ACC112 (cell line): ENCODE measurements at regions not wholly inside any gene's neighbourhood (a gene's known extent, or its start where the extent isn't known, plus 50 kb on each side); places are given as distances from the start of the nearest gene placed in this dataset.

Experiments
- H2AFZ ChIP-seq: fragments of 200-600 bp; sonication (generic); one replicate; pipeline ENCODE4 v1.6.0; 2017; ENCODE audit warnings: antibody characterized with exemption, low read length; ENCODE audit not compliant: unreplicated experiment
- H3K27ac ChIP-seq: fragments of 200-600 bp; sonication (generic); 2 replicates; pipeline ENCODE4 v1.5.1; 2014; ENCODE audit warnings: low read depth, mild to moderate bottlenecking, antibody characterized with exemption, low read length, moderate library complexity
- H3K27me3 ChIP-seq: fragments of 200-600 bp; sonication (generic); 2 replicates; pipeline ENCODE4 v1.6.1; 2014; ENCODE audit warnings: mild to moderate bottlenecking, antibody characterized with exemption, low read length, moderate library complexity, mixed read lengths; ENCODE audit not compliant: insufficient read depth
- H3K36me3 ChIP-seq: fragments of 200-600 bp; sonication (generic); 2 replicates; pipeline ENCODE4 v1.6.1; 2016; ENCODE audit warnings: mild to moderate bottlenecking, antibody characterized with exemption, low read length, moderate library complexity, mixed read lengths; ENCODE audit not compliant: insufficient read depth
- H3K4me1 ChIP-seq: fragments of 200-600 bp; sonication (generic); one replicate; pipeline ENCODE4 v1.6.1; 2016; ENCODE audit warnings: low read length, mixed read lengths; ENCODE audit not compliant: insufficient read depth, unreplicated experiment, control insufficient read depth
- H3K4me3 ChIP-seq: fragments of 200-600 bp; sonication (generic); 2 replicates; pipeline ENCODE4 v1.5.1; 2014; ENCODE audit warnings: mild to moderate bottlenecking, low read depth, low read length
- H3K79me2 ChIP-seq: fragments of 200-600 bp; sonication (generic); one replicate; pipeline ENCODE4 v1.6.0; 2016; ENCODE audit warnings: low read length; ENCODE audit not compliant: control insufficient read depth, unreplicated experiment, insufficient read depth

DNA sequence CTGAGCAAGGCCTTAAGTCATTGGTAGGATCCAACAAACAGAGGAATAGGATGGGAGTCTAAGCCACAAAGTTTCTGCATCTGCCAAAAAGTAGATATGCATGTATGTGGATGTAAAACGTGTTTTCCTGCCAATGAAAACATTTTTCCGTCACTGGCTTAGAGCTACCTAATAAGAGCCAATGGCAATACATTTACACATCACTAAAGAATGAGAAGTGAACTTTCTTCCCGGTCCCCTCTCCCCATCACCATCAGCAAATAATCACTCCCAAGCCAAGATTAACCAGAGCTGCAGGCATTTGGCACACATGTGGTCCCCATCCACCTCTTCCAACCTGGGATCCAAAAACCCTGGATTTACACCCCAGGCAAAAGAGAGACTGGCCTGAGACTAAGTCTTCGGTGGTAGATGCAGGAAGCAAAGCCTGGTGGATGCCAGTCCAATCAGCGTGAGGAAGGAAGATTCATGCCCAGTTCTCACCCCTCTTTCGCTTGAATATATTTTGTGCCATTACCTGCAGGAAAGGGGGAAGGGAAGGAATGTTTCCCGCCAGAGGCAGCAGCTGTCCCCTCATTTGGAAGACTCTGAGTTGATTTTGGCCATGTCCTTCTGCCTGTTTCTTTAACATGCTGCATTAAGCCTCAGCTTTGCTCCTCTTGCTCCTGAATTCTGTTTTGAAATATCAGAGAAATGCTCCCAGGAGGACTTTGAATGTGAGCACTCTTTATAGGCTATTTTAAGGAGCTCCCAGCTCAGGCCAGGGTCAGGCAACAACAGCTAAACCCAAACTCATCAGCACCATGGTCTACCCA lies 131.4 kb downstream of the CHIC2 start:
- Histone ChIP-seq H3K4me3 (peak overlapping the region; percentile 23; the same call in 1 of the 2 replicates), H2AFZ (peak overlapping the region; percentile 27), H3K36me3 (no peaks in the 10 kb centered on the region), H3K79me2 (no peaks in the 10 kb centered on the region), H3K4me1 (peaks cover 63% of the 10 kb centered on the region), H3K27me3 (no peaks in the 10 kb centered on the region), H3K27ac (peak overlapping the region; percentile 50)

DNA sequence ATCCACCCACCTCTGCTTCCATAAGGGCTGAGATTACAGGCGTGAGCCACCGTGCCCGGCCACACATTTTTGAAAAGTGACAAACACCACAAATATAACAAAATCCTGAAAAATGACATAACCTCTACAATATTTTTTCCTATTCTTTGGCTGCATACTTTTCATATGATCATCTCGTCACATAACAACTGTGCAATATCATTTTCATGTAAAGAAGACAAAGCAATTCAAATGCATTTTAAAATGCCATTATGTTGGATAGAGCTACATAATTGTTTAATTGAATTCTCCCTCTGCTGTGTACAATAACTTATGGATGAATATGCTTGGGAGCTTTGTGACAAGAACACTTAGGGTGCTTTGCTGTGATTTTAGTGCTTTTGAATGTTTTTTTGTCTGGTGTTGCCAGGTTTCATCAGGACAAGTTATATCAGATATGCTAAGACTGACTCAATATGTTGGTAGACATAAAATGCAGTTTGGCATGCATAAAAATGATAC lies 132.9 kb downstream of the CHIC2 start:
- Histone ChIP-seq H3K4me1 (peaks cover 55% of the 10 kb centered on the region), H3K27me3 (no peaks in the 10 kb centered on the region), H2AFZ (no peak overlapping the region), H3K27ac (peak overlapping the region; percentile 50), H3K4me3 (no peak overlapping the region), H3K36me3 (no peaks in the 10 kb centered on the region), H3K79me2 (no peaks in the 10 kb centered on the region)

DNA sequence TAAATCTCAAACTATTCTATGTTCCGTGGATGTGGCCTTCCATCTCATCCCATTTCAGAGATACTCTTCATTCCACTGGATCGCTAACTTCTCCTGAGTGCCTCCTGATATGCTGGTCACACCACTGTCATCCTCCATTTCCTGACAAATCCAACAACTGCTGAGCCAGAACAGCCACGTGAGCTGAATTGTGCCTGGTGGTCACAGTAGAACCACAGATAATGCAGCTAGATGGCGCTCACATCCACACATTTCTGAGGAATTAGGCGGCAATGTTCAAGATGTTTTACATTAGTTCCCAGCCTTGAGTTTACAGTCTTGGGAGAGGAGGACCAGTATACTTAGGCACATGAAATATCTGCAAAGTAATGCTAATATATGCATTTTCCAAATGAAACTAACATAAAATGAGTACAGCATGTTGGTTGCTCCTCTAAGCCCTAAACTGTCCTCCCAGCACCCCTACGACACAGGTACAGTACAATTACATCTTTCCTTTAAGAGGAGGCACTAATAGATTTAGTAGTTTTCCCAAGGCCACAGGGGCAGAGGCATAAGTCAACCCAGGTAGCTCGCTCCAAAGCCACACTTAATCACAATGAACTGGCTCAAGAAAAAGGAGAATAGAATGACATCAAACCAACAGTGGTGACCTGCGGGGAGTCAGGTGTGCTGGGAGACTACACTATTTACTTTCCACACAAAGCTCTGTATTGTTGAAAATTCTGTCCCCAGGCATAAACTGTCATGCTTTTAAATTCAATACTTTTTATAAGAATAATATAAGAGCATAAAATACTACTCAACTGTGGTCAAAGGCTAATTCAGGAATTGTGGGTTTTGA lies 134.2 kb downstream of the CHIC2 start:
- H3K27ac ChIP-seq, result peak overlapping the region; percentile 67
- no peaks in the 10 kb centered on the region for H3K27me3 ChIP-seq
- H3K36me3 ChIP-seq, result no peaks in the 10 kb centered on the region
- peaks cover 46% of the 10 kb centered on the region for H3K4me1 ChIP-seq
- H2AFZ ChIP-seq, result no peak overlapping the region
- H3K4me3 ChIP-seq, result no peak overlapping the region
- no peaks in the 10 kb centered on the region for H3K79me2 ChIP-seq

DNA sequence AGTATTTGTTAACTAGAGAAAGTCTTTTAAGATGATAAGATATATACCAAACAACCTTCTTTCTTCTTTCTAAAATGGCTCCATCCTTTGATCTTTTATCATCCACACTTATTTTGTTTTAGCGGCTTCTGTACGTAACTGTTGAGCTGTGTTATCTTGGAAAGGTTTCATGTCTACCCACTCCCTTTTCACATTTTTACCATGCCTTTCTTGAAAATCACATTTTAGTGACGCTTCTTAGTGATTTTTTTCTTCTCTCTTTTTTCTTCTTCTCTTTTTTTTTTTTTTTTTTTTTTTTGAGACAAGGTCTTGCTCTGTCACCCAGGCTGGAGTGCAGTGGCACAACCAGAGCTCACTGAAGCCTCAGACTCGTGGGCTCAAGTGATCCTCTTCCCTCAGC lies 135.1 kb downstream of the CHIC2 start:
- Histone ChIP-seq H2AFZ (peak overlapping the region; percentile 47), H3K79me2 (no peaks in the 10 kb centered on the region), H3K27me3 (no peaks in the 10 kb centered on the region), H3K27ac (peak overlapping the region; percentile 67), H3K4me3 (no peak overlapping the region), H3K36me3 (no peaks in the 10 kb centered on the region), H3K4me1 (peaks cover 44% of the 10 kb centered on the region)

DNA sequence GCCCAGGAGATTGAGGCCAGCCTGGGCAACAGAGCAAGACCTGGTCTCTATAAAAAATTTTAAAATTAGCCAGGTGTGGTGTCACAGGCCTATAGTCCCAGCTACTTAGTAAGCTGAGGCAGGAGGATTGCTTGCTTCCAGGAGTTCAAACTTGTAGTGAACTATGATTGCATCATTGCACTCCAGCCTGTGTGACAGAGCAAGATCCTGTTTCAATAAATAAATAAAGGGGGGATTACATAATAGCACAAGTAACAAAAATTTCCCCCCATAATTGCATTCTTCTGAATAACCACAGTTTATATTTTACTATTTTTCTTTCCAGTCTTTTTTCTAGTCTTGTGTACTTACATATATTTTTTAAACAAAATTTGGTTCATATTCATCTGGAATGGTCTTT lies 135.6 kb downstream of the CHIC2 start:
- Histone ChIP-seq H3K36me3 (no peaks in the 10 kb centered on the region), H3K4me1 (peaks cover 44% of the 10 kb centered on the region), H3K27me3 (no peaks in the 10 kb centered on the region), H3K79me2 (no peaks in the 10 kb centered on the region), H3K4me3 (no peak overlapping the region), H3K27ac (peak overlapping the region; percentile 67), H2AFZ (no peak overlapping the region)

DNA sequence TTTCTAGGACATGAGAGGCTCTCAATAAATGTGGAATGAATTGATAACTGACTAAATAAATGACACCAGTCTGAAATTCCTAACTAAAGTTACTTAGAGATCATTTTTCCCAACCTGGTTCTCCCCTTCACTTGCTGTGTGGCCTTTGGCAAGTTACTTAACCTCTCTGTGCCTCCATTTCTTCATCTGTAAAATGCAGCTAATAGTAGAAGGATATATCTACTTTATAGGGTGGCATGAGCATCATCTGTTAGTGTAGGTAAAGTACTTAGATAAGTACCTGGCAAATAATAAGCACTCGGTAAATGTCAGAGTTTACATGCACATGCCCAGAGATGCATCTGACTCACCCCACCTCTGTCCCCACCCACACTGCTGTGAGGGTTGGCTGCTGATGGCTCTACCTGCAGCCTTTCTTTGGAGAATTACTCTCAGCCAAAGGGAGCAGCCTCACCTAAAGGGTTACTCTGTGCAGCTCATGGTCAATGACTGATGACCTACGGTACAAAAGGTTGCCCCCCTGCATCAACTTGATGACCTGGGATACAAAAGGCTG lies 139.3 kb downstream of the CHIC2 start:
- Histone ChIP-seq H3K4me3 (no peak overlapping the region), H2AFZ (no peak overlapping the region), H3K36me3 (no peaks in the 10 kb centered on the region), H3K27ac (no peak overlapping the region), H3K27me3 (no peaks in the 10 kb centered on the region), H3K79me2 (no peaks in the 10 kb centered on the region), H3K4me1 (peaks cover 21% of the 10 kb centered on the region)

DNA sequence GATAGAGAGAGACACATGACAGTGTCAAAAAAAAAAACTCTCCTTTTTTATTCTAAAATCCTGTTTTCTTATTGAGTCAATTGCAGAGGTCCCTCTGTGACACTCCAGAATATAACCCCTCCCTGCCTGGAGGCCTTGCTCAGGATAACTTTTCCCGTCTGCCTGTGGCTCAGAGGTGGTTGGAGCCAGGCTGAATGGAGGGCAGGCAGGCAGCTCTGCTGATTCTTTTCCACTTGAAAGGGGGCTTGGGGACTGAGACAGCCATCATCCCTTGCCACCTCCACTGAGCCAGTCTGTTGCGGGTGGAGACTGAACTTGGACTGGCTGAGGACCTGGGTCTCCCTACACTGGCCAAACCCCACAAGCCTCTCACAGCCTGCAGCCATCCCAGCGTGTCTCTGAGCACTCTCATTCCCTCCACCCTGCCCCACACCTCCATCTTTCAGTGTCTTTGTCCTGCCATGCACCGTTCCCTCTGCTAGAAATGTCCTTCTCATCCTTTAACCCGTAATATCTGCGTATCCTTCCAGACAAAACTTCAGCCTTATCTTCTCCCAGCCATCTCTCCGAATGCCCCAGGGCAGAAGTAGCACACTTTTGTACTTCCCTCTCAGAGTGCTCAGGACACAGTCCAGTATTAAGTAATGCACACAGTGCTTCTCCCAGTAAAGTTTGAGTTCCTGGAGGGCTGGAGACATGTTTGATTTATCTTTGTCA lies 139.9 kb downstream of the CHIC2 start:
- H3K36me3 ChIP-seq, result no peaks in the 10 kb centered on the region
- no peaks in the 10 kb centered on the region for H3K27me3 ChIP-seq
- no peaks in the 10 kb centered on the region for H3K79me2 ChIP-seq
- H2AFZ ChIP-seq, result no peak overlapping the region
- H3K4me1 ChIP-seq, result peaks cover 16% of the 10 kb centered on the region
- H3K4me3 ChIP-seq, result no peak overlapping the region
- H3K27ac ChIP-seq, result no peak overlapping the region

DNA sequence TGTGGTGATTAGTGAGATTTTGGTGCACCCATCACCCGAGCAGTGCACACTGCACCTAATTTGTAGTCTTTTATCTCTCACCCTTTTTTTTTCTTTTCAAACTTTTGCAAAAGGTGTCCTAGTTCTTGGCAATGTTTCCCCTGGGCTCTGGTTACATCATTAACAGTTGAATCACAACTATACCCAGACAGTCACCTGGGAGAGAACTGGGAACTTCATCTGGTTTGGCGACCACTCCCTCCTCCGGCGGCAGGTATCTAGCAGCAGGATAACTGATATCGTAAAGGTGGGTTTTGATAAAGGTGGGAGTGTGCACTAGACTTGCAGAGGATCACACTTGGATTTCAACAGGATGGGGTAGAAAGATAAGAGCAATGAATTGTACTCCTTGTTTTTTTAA lies 140.5 kb downstream of the CHIC2 start:
- Histone ChIP-seq H3K79me2 (no peaks in the 10 kb centered on the region), H3K4me1 (peaks cover 11% of the 10 kb centered on the region), H2AFZ (no peak overlapping the region), H3K27ac (no peak overlapping the region), H3K36me3 (no peaks in the 10 kb centered on the region), H3K4me3 (no peak overlapping the region), H3K27me3 (no peaks in the 10 kb centered on the region)

DNA sequence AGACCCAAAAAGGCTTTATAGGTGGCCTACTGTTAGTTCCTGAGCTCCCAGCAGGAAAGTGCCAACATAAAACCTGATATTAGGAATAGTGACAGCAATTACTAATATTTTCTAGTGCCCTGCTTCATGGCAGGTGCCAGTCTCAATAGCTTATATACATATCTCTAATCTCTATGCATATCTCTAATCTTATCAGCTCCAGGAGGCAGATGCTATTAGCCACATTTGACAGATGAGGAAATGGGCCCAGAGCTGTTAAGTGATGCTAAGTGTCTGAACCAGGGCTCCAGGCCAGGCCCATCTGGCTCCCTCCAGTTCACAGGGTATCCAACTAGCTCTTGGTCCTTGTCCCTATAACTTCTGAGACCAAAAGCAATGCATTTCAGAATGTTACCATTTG lies 142.5 kb downstream of the CHIC2 start:
- H3K4me1 ChIP-seq, result peaks cover 18% of the 10 kb centered on the region

DNA sequence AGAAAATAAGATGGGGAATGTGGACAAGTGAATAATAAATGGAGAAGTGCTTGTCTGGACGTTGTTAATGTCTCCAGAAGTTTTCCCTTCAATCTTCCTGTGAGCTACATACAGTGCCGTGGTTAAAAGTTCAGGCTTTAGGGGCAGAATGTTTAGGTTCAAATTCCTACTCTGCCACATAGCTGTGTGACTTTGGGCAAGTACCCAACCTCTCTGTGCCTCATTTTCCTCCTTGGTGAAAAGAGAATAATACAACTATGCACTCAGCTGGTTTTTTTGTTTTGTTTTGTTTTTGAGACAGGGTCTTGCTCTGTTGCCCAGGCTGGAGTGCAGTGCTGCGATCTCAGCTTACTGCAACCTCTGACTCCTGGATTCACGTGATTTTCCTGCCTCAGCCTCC lies 143.5 kb downstream of the CHIC2 start:
- Histone ChIP-seq H3K27ac (no peak overlapping the region), H3K79me2 (no peaks in the 10 kb centered on the region), H3K4me1 (peaks cover 27% of the 10 kb centered on the region), H3K27me3 (no peaks in the 10 kb centered on the region), H3K36me3 (no peaks in the 10 kb centered on the region), H3K4me3 (no peak overlapping the region), H2AFZ (no peak overlapping the region)

More for the DNA sequence above, 142.5 kb downstream of the CHIC2 start:
- H2AFZ ChIP-seq, result no peak overlapping the region
- no peak overlapping the region for H3K4me3 ChIP-seq
- H3K27me3 ChIP-seq, result no peaks in the 10 kb centered on the region
- no peaks in the 10 kb centered on the region for H3K36me3 ChIP-seq
- H3K27ac ChIP-seq, result no peak overlapping the region
- H3K79me2 ChIP-seq, result no peaks in the 10 kb centered on the region
